ENCODE measurements at regions not wholly inside any gene's neighbourhood (a gene's known extent, or its start where the extent isn't known, plus 50 kb on each side); places are given as distances from the start of the nearest gene placed in this dataset.
"Not testable (repeated sequence)": the region's sequence is repeated elsewhere in the genome, so short reads cannot be mapped to it uniquely, and the experiment has no call there.

DNA sequence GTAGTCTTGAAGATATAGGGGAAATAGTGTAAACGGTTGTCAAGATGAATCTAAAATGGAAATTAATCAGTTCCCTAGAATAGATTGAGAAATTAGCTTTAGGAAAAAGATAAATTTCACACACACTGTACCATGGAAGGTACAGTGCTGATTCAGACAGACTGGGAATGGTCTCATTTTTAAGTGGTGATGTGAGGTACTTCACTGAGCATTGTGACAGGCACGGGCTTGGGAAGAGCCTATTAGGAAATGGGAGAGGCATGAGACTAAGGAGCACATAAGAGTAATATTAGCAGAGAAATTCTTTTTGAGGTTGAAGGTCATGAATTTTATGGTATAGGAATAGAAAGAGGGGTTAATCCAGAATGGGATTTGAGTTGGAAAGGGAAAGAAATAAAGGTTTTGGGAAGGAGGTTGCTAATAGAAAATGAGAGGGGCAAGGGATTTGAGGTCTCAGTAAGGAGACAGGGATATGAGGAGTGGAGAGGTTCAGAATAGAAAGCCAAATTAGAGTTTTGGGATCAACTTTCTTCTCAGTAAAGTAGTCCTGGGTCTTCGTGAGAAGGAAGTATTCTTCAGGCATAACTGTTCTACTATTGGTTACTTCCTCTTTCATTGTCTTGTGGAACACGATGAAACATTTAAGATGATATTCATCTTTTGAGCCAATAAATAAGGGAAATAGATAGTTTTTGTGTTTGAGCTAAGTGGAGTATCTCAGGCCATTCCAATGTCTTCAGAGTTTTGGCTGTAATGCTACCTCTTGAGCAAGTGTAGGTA, 115.0 kb upstream of the FBXO28 start:
- Mint-ChIP-seq H3K27ac (peak overlapping the region; percentile 73 to 93 (median 86)), H3K4me3 (peak overlapping the region in 1 of 2 donors; percentile 20), H3K4me1 (peaks cover 10% of the 10 kb centered on the region)
- H3K36me3 Mint-ChIP-seq; H2AFZ ChIP-seq (ENCODE audit: insufficient read depth, low read depth, low read length, poor library complexity, severe bottlenecking); H3K79me2 ChIP-seq (ENCODE audit: insufficient read depth, low read length); H3K9me3 Mint-ChIP-seq; H3K4me3 ChIP-seq (replicated peaks in 1 of 3; ENCODE audit: low read depth in 2 of 3, low read length in 3 of 3); H4K20me1 ChIP-seq (ENCODE audit: insufficient read depth, low read length); intact Hi-C loops (cut with micrococcal nuclease); H3K27me3 ChIP-seq (ENCODE audit: control insufficient read depth in 2 of 2, insufficient read depth in 2 of 2, low read length in 2 of 2); H3K9me3 ChIP-seq (replicated peaks in 1 of 2; ENCODE audit: control insufficient read depth in 1 of 2, insufficient read depth in 1 of 2, low read length in 2 of 2); H3K9ac ChIP-seq (ENCODE audit: insufficient read depth, low read length, poor library complexity, severe bottlenecking); H3K27me3 Mint-ChIP-seq (ENCODE audit: low read depth in 3 of 3); H3K36me3 ChIP-seq (replicated peaks in 1 of 2; ENCODE audit: control insufficient read depth in 1 of 2, insufficient read depth in 2 of 2, low read length in 2 of 2); H3K4me2 ChIP-seq (replicated peaks; ENCODE audit: extremely low read depth, low read length, poor library complexity, severe bottlenecking): not testable (repeated sequence)
- Histone ChIP-seq H3K27ac (ENCODE audit: low read depth in 1 of 2, low read length in 2 of 2) (peak overlapping the region in 1 of 2 donors; percentile 32), H3K4me1 (ENCODE audit: control insufficient read depth in 1 of 2, insufficient read depth in 2 of 2, low read length in 2 of 2) (peaks cover 4 to 10% of the 10 kb centered on the region in 2 donors)
- no CpG with 5 or more reads among the region's 4 CpGs for WGBS (ENCODE audit: insufficient coverage)
- peak; percentile 30 to 64 (median 57) for DNase-seq

DNA sequence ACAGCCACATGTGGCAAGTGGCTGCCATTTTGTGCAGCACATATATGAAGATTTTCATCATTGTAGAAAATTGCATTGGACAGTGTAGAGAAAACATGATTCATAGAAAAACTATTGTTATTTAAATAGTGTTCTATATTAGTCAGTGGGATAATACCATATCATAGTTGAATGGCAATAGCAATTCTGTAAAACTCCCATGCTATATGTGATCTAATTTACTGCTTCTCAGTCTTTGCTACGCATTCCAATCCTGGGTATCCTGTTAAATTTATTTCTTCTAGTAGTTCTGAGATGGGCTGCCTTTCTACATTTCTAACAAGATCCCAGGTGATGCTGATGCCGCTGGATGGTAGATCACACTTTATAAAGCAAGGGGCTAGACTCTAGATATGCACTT, 117.5 kb upstream of the FBXO28 start:
- H3K36me3 ChIP-seq (replicated peaks in 1 of 2; ENCODE audit: control insufficient read depth in 1 of 2, insufficient read depth in 2 of 2, low read length in 2 of 2); H3K79me2 ChIP-seq (ENCODE audit: insufficient read depth, low read length); H3K27ac ChIP-seq (ENCODE audit: low read depth in 1 of 2, low read length in 2 of 2); H3K9me3 Mint-ChIP-seq; DNase-seq; intact Hi-C loops (cut with micrococcal nuclease); H3K9ac ChIP-seq (ENCODE audit: insufficient read depth, low read length, poor library complexity, severe bottlenecking); H3K27me3 ChIP-seq (ENCODE audit: control insufficient read depth in 2 of 2, insufficient read depth in 2 of 2, low read length in 2 of 2); H2AFZ ChIP-seq (ENCODE audit: insufficient read depth, low read depth, low read length, poor library complexity, severe bottlenecking); H3K27me3 Mint-ChIP-seq (ENCODE audit: low read depth in 3 of 3); H4K20me1 ChIP-seq (ENCODE audit: insufficient read depth, low read length); H3K4me3 Mint-ChIP-seq; H3K9me3 ChIP-seq (replicated peaks in 1 of 2; ENCODE audit: control insufficient read depth in 1 of 2, insufficient read depth in 1 of 2, low read length in 2 of 2); H3K36me3 Mint-ChIP-seq; H3K27ac Mint-ChIP-seq; H3K4me2 ChIP-seq (replicated peaks; ENCODE audit: extremely low read depth, low read length, poor library complexity, severe bottlenecking); H3K4me3 ChIP-seq (replicated peaks in 1 of 3; ENCODE audit: low read depth in 2 of 3, low read length in 3 of 3): not testable (repeated sequence)
- no CpG with 5 or more reads among the region's 2 CpGs for WGBS (ENCODE audit: insufficient coverage)
- H3K4me1 Mint-ChIP-seq = peaks cover 16% of the 10 kb centered on the region
- H3K4me1 ChIP-seq (ENCODE audit: control insufficient read depth in 1 of 2, insufficient read depth in 2 of 2, low read length in 2 of 2) = peaks cover 10% of the 10 kb centered on the region in 2 donors

DNA sequence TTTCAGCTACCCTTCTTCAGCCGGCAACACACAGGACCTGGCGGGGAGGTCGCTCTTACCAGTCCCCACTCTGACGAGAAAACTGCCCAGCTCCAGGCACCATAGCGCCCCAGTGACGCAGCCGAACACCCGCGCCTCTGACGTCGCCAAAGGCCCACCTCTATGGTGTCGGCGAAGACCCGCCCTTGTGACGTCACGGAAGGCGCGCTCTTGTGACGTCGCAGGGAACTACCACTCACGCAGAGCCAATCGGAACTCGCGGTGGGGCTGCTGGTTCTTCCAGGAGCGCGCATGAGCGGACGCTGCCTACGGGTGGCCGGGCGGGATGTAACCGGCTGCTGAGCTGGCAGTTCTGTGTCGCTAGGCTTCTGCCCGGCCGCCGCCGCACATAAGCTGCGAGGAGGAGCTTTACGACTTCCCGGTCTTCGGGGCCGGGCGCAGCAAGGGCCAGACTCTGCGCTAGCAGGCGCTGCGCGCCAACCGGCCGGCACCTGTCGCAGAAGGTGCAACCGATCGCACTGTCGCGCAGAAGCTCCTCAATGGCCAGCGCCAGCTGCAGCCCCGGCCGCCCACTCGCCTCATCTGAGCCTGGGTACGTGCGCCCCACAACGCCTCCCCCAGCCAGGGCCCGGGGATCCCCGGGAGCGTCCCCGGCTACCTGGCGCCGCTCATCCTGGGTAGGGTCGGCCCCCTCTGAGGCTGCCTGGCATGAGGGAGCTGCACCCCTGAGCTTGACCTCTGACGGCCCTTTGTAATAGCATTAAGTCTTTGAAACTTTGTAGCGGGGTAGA, 121.3 kb upstream of the FBXO28 start:
- WGBS (ENCODE audit: insufficient coverage) = 0% methylated on average over 41 of the region's 70 CpGs
- H3K9me3 Mint-ChIP-seq; H3K4me2 ChIP-seq (replicated peaks; ENCODE audit: extremely low read depth, low read length, poor library complexity, severe bottlenecking); intact Hi-C loops (cut with micrococcal nuclease); H3K36me3 Mint-ChIP-seq; H3K4me1 ChIP-seq (ENCODE audit: control insufficient read depth in 1 of 2, insufficient read depth in 2 of 2, low read length in 2 of 2); H3K27me3 ChIP-seq (ENCODE audit: control insufficient read depth in 2 of 2, insufficient read depth in 2 of 2, low read length in 2 of 2); H3K79me2 ChIP-seq (ENCODE audit: insufficient read depth, low read length); H4K20me1 ChIP-seq (ENCODE audit: insufficient read depth, low read length); H3K4me1 Mint-ChIP-seq; H3K27me3 Mint-ChIP-seq (ENCODE audit: low read depth in 3 of 3); H3K36me3 ChIP-seq (replicated peaks in 1 of 2; ENCODE audit: control insufficient read depth in 1 of 2, insufficient read depth in 2 of 2, low read length in 2 of 2); H3K9me3 ChIP-seq (replicated peaks in 1 of 2; ENCODE audit: control insufficient read depth in 1 of 2, insufficient read depth in 1 of 2, low read length in 2 of 2): not testable (repeated sequence)
- Histone ChIP-seq H3K9ac (ENCODE audit: insufficient read depth, low read length, poor library complexity, severe bottlenecking) (peak overlapping the region; percentile 73), H3K27ac (ENCODE audit: low read depth in 1 of 2, low read length in 2 of 2) (peak overlapping the region; percentile 84 to 88), H3K4me3 (replicated peaks in 1 of 3; ENCODE audit: low read depth in 2 of 3, low read length in 3 of 3) (peak overlapping the region; percentile 59 to 70 (median 67)), H2AFZ (ENCODE audit: insufficient read depth, low read depth, low read length, poor library complexity, severe bottlenecking) (peak overlapping the region; percentile 59)
- Mint-ChIP-seq H3K27ac (peak overlapping the region; percentile 99 to 100 (median 99)), H3K4me3 (peak overlapping the region; percentile 86 to 94)
- DNase-seq = peak; percentile 99 to 100 (median 100)

DNA sequence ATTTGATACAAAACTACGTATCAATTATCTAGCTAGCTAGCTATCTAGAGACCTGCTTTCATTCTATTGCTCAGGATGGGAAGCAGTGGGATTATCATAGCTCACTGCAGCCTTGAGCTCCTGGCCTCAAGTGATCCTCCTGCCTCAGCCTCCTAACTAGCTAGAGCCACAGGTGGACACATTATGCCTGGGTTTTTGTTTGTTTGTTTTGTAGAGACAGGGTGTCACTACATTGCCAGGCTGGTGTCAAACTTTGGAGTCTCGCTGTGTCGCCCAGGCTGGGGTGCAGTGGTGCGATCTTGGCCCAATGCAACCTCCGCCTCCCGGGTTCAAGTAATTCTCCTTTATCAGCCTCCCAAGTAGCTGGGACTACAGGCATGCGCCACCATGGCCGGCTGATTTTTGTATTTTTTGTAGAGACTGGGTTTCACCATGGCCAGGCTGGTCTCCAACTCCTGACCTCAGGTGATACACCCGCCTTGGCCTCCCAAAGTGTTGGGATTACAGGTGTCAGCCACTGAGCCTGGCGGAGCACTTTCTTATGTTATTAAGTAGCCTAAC, 122.5 kb upstream of the FBXO28 start:
- H2AFZ ChIP-seq (ENCODE audit: insufficient read depth, low read depth, low read length, poor library complexity, severe bottlenecking); H3K27me3 ChIP-seq (ENCODE audit: control insufficient read depth in 2 of 2, insufficient read depth in 2 of 2, low read length in 2 of 2); H3K27ac ChIP-seq (ENCODE audit: low read depth in 1 of 2, low read length in 2 of 2); H4K20me1 ChIP-seq (ENCODE audit: insufficient read depth, low read length); H3K36me3 Mint-ChIP-seq; H3K9ac ChIP-seq (ENCODE audit: insufficient read depth, low read length, poor library complexity, severe bottlenecking); H3K4me2 ChIP-seq (replicated peaks; ENCODE audit: extremely low read depth, low read length, poor library complexity, severe bottlenecking); intact Hi-C loops (cut with micrococcal nuclease); H3K36me3 ChIP-seq (replicated peaks in 1 of 2; ENCODE audit: control insufficient read depth in 1 of 2, insufficient read depth in 2 of 2, low read length in 2 of 2); H3K4me3 ChIP-seq (replicated peaks in 1 of 3; ENCODE audit: low read depth in 2 of 3, low read length in 3 of 3); H3K4me3 Mint-ChIP-seq; H3K4me1 ChIP-seq (ENCODE audit: control insufficient read depth in 1 of 2, insufficient read depth in 2 of 2, low read length in 2 of 2); H3K9me3 Mint-ChIP-seq; H3K9me3 ChIP-seq (replicated peaks in 1 of 2; ENCODE audit: control insufficient read depth in 1 of 2, insufficient read depth in 1 of 2, low read length in 2 of 2); DNase-seq; H3K4me1 Mint-ChIP-seq; H3K79me2 ChIP-seq (ENCODE audit: insufficient read depth, low read length); H3K27me3 Mint-ChIP-seq (ENCODE audit: low read depth in 3 of 3): not testable (repeated sequence)
- peak overlapping the region in 6 of 7 donors; percentile 10 to 77 (median 58) for H3K27ac Mint-ChIP-seq
- WGBS (ENCODE audit: insufficient coverage) = no CpG with 5 or more reads among the region's 10 CpGs

All from CD14-positive monocyte (primary cell).